Thyroid gland (tissue), 4 donors: ENCODE measurements at regions not wholly inside any gene's neighbourhood (a gene's known extent, or its start where the extent isn't known, plus 50 kb on each side); places are given as distances from the start of the nearest gene placed in this dataset.

Source experiments
- CTCF ChIP-seq, 6 experiments: fragments of 200-600 bp in 3 of 6; fragments of 450-650 bp in 3 of 6; sonication (generic) in 3 of 6; IDR thresholded peaks; one replicate each; pipeline ENCODE4 v1.5.1; 2016 to 2019; ENCODE audit warnings: antibody characterized with exemption in 6 of 6, mild to moderate bottlenecking in 2 of 6, inconsistent platforms in 1 of 6, moderate library complexity in 1 of 6
- POLR2A ChIP-seq, 2 donors: fragments of 450-650 bp; IDR thresholded peaks; one replicate each; pipeline ENCODE4 v1.6.1; 2017; ENCODE audit warnings: antibody characterized with exemption in 2 of 2, mild to moderate bottlenecking in 2 of 2, moderate library complexity in 1 of 2

DNA sequence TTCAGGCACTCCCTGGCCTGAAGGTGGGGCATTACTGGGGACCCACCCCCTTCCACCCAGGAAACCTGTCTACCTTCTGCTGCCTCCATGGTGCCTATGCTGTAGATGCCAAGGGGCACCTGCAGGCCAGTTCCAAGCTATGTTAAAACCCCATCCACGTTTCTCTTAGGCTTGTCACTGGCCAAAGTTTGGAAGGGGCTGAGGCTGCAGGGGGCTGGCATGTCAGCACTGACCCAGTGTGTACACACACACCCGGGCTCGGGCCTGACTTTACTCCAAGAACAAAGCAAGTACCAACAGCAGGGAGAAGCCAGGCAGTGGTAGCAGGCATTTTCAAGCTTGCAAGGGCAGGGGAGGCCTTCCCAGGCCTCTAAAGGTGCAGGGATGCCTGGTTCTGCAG lies 53.8 kb upstream of the PCDH15 start:
- TF ChIP-seq CTCF (IDR thresholded peaks at IDR 0.05) (no peak), POLR2A (IDR thresholded peaks at IDR 0.05) (no peak)
